IMR-90 (cell line): ENCODE measurements at regions not wholly inside any gene's neighbourhood (a gene's known extent, or its start where the extent isn't known, plus 50 kb on each side); places are given as distances from the start of the nearest gene placed in this dataset.

Experiments used
- CTCF ChIP-seq: conservative IDR thresholded peaks from 2 replicates; pipeline ENCODE4 v1.5.1; 2012; ENCODE audit warnings: mild to moderate bottlenecking, low read depth, low read length, improper control_type of control experiment
- POLR2A ChIP-seq: IDR thresholded peaks from 2 replicates; pipeline ENCODE4 v1.6.1; 2012; ENCODE audit warnings: mild to moderate bottlenecking, low read depth, low read length

DNA sequence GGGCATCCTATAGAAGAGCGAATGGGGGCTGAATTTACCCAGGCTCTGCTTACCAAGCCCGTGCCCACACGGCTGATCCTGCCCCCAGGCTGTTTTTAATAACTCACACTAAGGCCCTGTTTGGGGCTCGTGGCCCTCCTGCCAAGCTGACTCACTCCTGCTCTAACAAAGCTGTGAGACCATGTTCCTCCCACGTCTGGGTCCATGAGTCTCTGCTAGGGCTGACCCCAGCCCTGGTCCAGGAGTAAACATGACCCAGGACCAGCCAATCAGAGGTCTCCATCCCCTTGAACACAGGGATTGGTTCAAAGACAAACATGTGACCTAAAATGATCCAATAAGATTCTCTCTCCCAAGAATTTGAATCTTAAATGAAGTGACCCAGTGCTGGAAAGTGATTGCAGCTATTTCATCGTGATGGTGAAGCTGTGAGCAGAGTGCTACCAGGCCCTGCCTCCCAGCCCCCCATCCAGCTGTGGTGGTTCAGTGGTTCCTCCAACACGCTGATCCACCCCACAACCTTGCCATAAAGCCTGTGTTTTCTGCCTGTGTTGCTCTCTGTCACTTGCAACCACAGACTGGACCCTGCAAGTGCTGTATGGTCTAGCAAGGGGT lies 57.2 kb downstream of the C16orf82 start:
- no peak for TF ChIP-seq CTCF
- no peak for TF ChIP-seq POLR2A
